K562 (cell line): ENCODE measurements at regions not wholly inside any gene's neighbourhood (a gene's known extent, or its start where the extent isn't known, plus 50 kb on each side); places are given as distances from the start of the nearest gene placed in this dataset.

Source experiments
- ATAC-seq: fragments of 200-7000 bp; cut with Tn5 transposase; 3 replicates; pipeline ENCODE4 v1.9.1; 2020; ENCODE audit warnings: moderate library complexity
- BruUV-seq: library from RNA; stranded (reverse); fragments of 400-500 nt; replicated peaks from 2 replicates; lab custom pipeline; 2021; lab: Mats Ljungman, UMichigan
- CTCF ChIA-PET: fragments of 300-600 bp; formaldehyde crosslinking; extraction: SDS; loops from one replicate; lab custom pipeline; 2021; ENCODE audit warnings: low intra/inter-chr PET ratio; lab: Yijun Ruan, JAX
- POLR2A ChIA-PET: fragments of 300-600, 350-650 bp; sonication (Branson Sonifier 250); formaldehyde crosslinking; extraction: SDS; loops from one replicate; lab custom pipeline; 2021; ENCODE audit warnings: antibody characterized with exemption, inconsistent platforms; lab: Yijun Ruan, JAX
- DNase-seq, 4 experiments: peaks; one replicate each; pipeline versions ENCODE4 v3.0.0 to v3.0.0-alpha.2; 2011 to 2018; ENCODE audit warnings: low spot score in 3 of 4, mixed read lengths in 3 of 4; ENCODE audit errors: extremely low read depth in 1 of 4
- FAIRE-seq: peaks from 2 replicates; lab custom pipeline; 2011; peaks lifted over from hg19 to GRCh38; lab: Jason Lieb, UNC
- H2AFZ ChIP-seq: 2 replicates; pipeline ENCODE4 v1.6.0; 2011; ENCODE audit warnings: low read depth, low read length, control low read depth, inconsistent platforms
- H3K27ac ChIP-seq: fragments of 200-600 bp; 3 replicates; pipeline ENCODE4 v1.8.0; 2011; ENCODE audit warnings: low read depth, mild to moderate bottlenecking, control low read depth, inconsistent platforms, low read length, moderate library complexity, mixed read lengths; ENCODE audit errors: extremely low read depth
- H3K27me3 ChIP-seq, 2 experiments: fragments of 300-600 bp in 1 of 2; 2 replicates in 1 of 2; 3 replicates in 1 of 2; pipeline versions ENCODE4 v1.6.0 to v1.8.0; 2011; ENCODE audit warnings: inconsistent platforms in 2 of 2, low read length in 2 of 2, mild to moderate bottlenecking in 1 of 2, mixed read lengths in 1 of 2, moderate library complexity in 1 of 2; ENCODE audit not compliant: control insufficient read depth in 2 of 2, insufficient read depth in 2 of 2
- H3K36me3 ChIP-seq: fragments of 300-600 bp; 3 replicates; pipeline ENCODE4 v1.8.0; 2011; ENCODE audit warnings: mild to moderate bottlenecking, low read length, inconsistent platforms; ENCODE audit not compliant: control insufficient read depth, insufficient read depth
- H3K4me1 ChIP-seq, 2 experiments: fragments of 200-600 bp in 1 of 2; replicated peaks in 1 of 2; 2 replicates in 1 of 2; 3 replicates in 1 of 2; pipeline versions ENCODE4 v1.5.1 to v1.8.0; 2011; ENCODE audit warnings: inconsistent platforms in 2 of 2, low read length in 2 of 2, mild to moderate bottlenecking in 1 of 2, mixed read lengths in 1 of 2, moderate library complexity in 1 of 2; ENCODE audit not compliant: control insufficient read depth in 2 of 2, insufficient read depth in 2 of 2
- H3K4me2 ChIP-seq: 2 replicates; pipeline ENCODE4 v1.6.1; 2011; ENCODE audit warnings: low read length, control low read depth, inconsistent platforms, mixed read lengths; ENCODE audit not compliant: insufficient read depth
- H3K4me3 ChIP-seq: fragments of 200-600 bp; sonication (generic), shearing (Covaris generic); 2 replicates; pipeline ENCODE4 v1.5.1; 2016; ENCODE audit warnings: control low read depth, inconsistent platforms
- H3K79me2 ChIP-seq: fragments of 200-600 bp; 3 replicates; pipeline ENCODE4 v1.8.0; 2011; ENCODE audit warnings: low read length, inconsistent platforms; ENCODE audit not compliant: control insufficient read depth, insufficient read depth
- H3K9ac ChIP-seq, 2 experiments: 2 replicates each; pipeline versions ENCODE4 v1.6.0 to v1.6.1; 2011; ENCODE audit warnings: low read depth in 2 of 2, low read length in 2 of 2, control low read depth in 1 of 2, inconsistent platforms in 1 of 2, mild to moderate bottlenecking in 1 of 2, mixed read lengths in 1 of 2; ENCODE audit not compliant: insufficient read depth in 1 of 2
- H3K9me1 ChIP-seq: one replicate; pipeline ENCODE4 v1.6.0; 2011; ENCODE audit warnings: inconsistent platforms, mild to moderate bottlenecking, low read length, moderate library complexity; ENCODE audit not compliant: control insufficient read depth, insufficient read depth
- H3K9me3 ChIP-seq: replicated peaks from 2 replicates; pipeline ENCODE4 v1.5.1; 2011; ENCODE audit warnings: low read depth, low read length, inconsistent platforms; ENCODE audit not compliant: control insufficient read depth, insufficient read depth
- H4K20me1 ChIP-seq: replicated peaks from 2 replicates; pipeline ENCODE4 v1.6.1; 2011; ENCODE audit warnings: low read length, inconsistent platforms, mixed read lengths; ENCODE audit not compliant: control insufficient read depth, insufficient read depth
- BCL6 ChIP-seq: fragments of 250-450 bp; sonication (Bioruptor Pico); IDR thresholded peaks from 2 replicates; pipeline ENCODE4 v1.4.0; 2020
- HOMEZ ChIP-seq: fragments of 250-450 bp; sonication (Bioruptor Pico); IDR thresholded peaks from 2 replicates; pipeline ENCODE4 v1.4.0; 2020; ENCODE audit warnings: mild to moderate bottlenecking, moderate library complexity
- PHB2 ChIP-seq: fragments of 450-650 bp; IDR thresholded peaks from 2 replicates; pipeline ENCODE4 v1.6.1; 2017; ENCODE audit warnings: low read depth
- SPI1 ChIP-seq: IDR thresholded peaks from 2 replicates; pipeline ENCODE4 v1.6.1; 2011; ENCODE audit warnings: low read depth, low read length, control low read depth, borderline replicate concordance
- U2AF2 ChIP-seq: fragments of 200-400 bp; formaldehyde crosslinking; optimal IDR thresholded peaks from 2 replicates; pipeline ENCODE3; 2017; ENCODE audit warnings: low read depth, mild to moderate bottlenecking, low read length
- ZFP91 ChIP-seq: sonication (generic); formaldehyde crosslinking; IDR thresholded peaks from 2 replicates; pipeline ENCODE4 v1.8.0; 2022; ENCODE audit warnings: mild to moderate bottlenecking, missing genetic modification reagents
- ZNF347 ChIP-seq: fragments of 450-650 bp; formaldehyde crosslinking; IDR thresholded peaks from 2 replicates; pipeline ENCODE4 v1.4.0; 2020; ENCODE audit warnings: low read depth, mild to moderate bottlenecking, moderate library complexity
- ZNF609 ChIP-seq: sonication (generic); formaldehyde crosslinking; IDR thresholded peaks from 2 replicates; pipeline ENCODE4 v1.8.1; 2023; ENCODE audit warnings: missing genetic modification reagents, mild to moderate bottlenecking, borderline replicate concordance
- WGBS: fragments of 100-300 bp; shearing (Covaris generic); methylation state at CpG from one replicate; pipeline ENCODE4 v1.1.6; 2016; ENCODE audit warnings: low coverage, mixed read lengths; ENCODE audit not compliant: insufficient coverage; ENCODE audit errors: missing lambda C conversion rate; 5-methylcytosine and 5-hydroxymethylcytosine counted together
- in situ Hi-C: fragments of 300-500 bp; cut with MboI; formaldehyde crosslinking; loops from 4 replicates; pipeline ENCODE4 v1.15.0; 2018; ENCODE audit warnings: inconsistent platforms, mixed read lengths
- intact Hi-C: fragments of 100-400 bp; cut with micrococcal nuclease; formaldehyde crosslinking; loops from 2 replicates; pipeline ENCODE4 v1.14.2; 2022

GRCh38 chr15:62338497-62338896 is 173.4 kb upstream of the C2CD4B start:
- Histone ChIP-seq H3K27me3 (peaks cover 6 to 43% of the 10 kb centered on the region in 2 experiments; a peak in 4 of 5 replicates), H3K36me3 (no peaks in the 10 kb centered on the region), H2AFZ (no peak overlapping the region), H3K9me1 (no peaks in the 10 kb centered on the region), H3K4me3 (no peak overlapping the region), H3K4me2 (no peak overlapping the region), H3K79me2 (no peaks in the 10 kb centered on the region), H4K20me1 (no peaks in the 10 kb centered on the region), H3K27ac (no peak overlapping the region), H3K9ac (no peak overlapping the region), H3K4me1 (no peaks in the 10 kb centered on the region), H3K9me3 (no peaks in the 10 kb centered on the region)
- ChIA-PET CTCF (no interaction called here), POLR2A (no interaction called here)
- DNase-seq (no peak), ATAC-seq (no peak), FAIRE-seq (no peak)
- in situ Hi-C loops = no loop called here
- 0% methylated on average over 1 of the region's 1 CpG for WGBS
- intact Hi-C loops = no loop called here
- BruUV-seq = no TSS peak
- no peak for TF ChIP-seq U2AF2

GRCh38 chr15:62342959-62343358 is 177.9 kb upstream of the C2CD4B start:
- WGBS = 0% methylated on average over 9 of the region's 9 CpGs
- CTCF ChIA-PET = interaction anchor here (0.7 kb wide), 1 partner anchor 450 kb away, joined by 7 read pairs; no protein-coding TSS in a partner anchor
- Histone ChIP-seq H3K79me2 (no peaks in the 10 kb centered on the region), H3K4me2 (no peak overlapping the region), H4K20me1 (no peaks in the 10 kb centered on the region), H3K9ac (no peak overlapping the region), H3K9me3 (no peaks in the 10 kb centered on the region), H3K27ac (no peak overlapping the region), H3K36me3 (no peaks in the 10 kb centered on the region), H2AFZ (no peak overlapping the region), H3K4me3 (no peak overlapping the region), H3K4me1 (no peaks in the 10 kb centered on the region), H3K27me3 (peaks cover 3 to 37% of the 10 kb centered on the region in 2 experiments; a peak in 4 of 5 replicates), H3K9me1 (no peaks in the 10 kb centered on the region)
- intact Hi-C loops = no loop called here
- no peak for ATAC-seq
- FAIRE-seq = no peak
- POLR2A ChIA-PET = no interaction called here
- in situ Hi-C loops = no loop called here
- BruUV-seq = no TSS peak
- no peak for DNase-seq
- no peak for TF ChIP-seq BCL6
- no peak for TF ChIP-seq SPI1
- TF ChIP-seq PHB2 = no peak
- TF ChIP-seq HOMEZ = no peak
- no peak for TF ChIP-seq ZNF347 (CRISPR knock-in tag)
- TF ChIP-seq ZNF609 = no peak
- TF ChIP-seq ZFP91 (CRISPR knock-in tag) = no peak
